Left ventricle myocardium inferior (tissue), 1 donor: ENCODE measurements at regions not wholly inside any gene's neighbourhood (a gene's known extent, or its start where the extent isn't known, plus 50 kb on each side); places are given as distances from the start of the nearest gene placed in this dataset.

Source experiments
- DNase-seq: peaks from one replicate; pipeline ENCODE4 v3.0.0-alpha.2; 2020
- H3K27ac ChIP-seq: fragments of 200-600 bp; replicated peaks from 2 replicates; pipeline ENCODE4 v1.8.0; 2021
- H3K27me3 ChIP-seq: fragments of 200-600 bp; 2 replicates; pipeline ENCODE4 v1.8.0; 2021; ENCODE audit warnings: low read depth
- H3K36me3 ChIP-seq: fragments of 200-600 bp; 2 replicates; pipeline ENCODE4 v1.8.0; 2021
- H3K4me1 ChIP-seq: fragments of 200-600 bp; 2 replicates; pipeline ENCODE4 v1.8.0; 2021
- H3K4me3 ChIP-seq: fragments of 200-600 bp; 2 replicates; pipeline ENCODE4 v1.8.0; 2021; ENCODE audit warnings: mild to moderate bottlenecking, moderate library complexity
- H3K9me3 ChIP-seq: fragments of 200-600 bp; replicated peaks from 2 replicates; pipeline ENCODE4 v1.8.0; 2021
- intact Hi-C: fragments of 100-400 bp; cut with micrococcal nuclease; formaldehyde crosslinking; loops from one replicate; pipeline ENCODE4 v1.11.0; 2022
- TF ChIP-seq, protein P1 (sequence below): fragments of 200-600 bp; IDR thresholded peaks from 2 replicates; pipeline ENCODE4 v1.8.0; 2021; ENCODE audit warnings: antibody characterized with exemption, mild to moderate bottlenecking, borderline replicate concordance
- donor health status: DM: no; HTN: yes; CAD: no; lungs with severe emphysema.

DNA sequence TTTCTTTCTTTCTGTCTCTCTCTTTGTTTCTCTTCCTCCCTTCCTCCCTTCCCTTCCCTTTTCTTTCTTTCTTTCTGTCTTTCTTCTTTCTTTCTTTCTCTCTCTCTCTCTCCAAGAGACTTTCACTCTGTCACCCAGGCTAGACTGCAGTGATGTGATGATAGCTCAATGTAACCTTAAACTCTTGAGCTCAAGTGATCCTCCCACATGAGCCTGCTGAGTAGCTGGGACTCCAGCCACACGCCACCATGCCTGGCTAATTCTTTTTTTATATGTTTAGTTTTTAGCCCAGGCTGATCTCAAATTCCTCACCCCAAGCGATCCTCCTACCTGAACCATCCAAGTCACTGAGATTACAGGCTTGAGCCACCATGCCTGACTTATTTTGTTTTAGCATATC, 64.3 kb upstream of the EMCN start:
- Histone ChIP-seq H3K36me3 (no peaks in the 10 kb centered on the region), H3K9me3 (no peaks in the 10 kb centered on the region), H3K27ac (no peak overlapping the region), H3K4me3 (no peak overlapping the region), H3K4me1 (no peaks in the 10 kb centered on the region), H3K27me3 (no peaks in the 10 kb centered on the region)
- DNase-seq, result no peak
- intact Hi-C loops, result no loop called here
- TF ChIP-seq, protein P1, sequence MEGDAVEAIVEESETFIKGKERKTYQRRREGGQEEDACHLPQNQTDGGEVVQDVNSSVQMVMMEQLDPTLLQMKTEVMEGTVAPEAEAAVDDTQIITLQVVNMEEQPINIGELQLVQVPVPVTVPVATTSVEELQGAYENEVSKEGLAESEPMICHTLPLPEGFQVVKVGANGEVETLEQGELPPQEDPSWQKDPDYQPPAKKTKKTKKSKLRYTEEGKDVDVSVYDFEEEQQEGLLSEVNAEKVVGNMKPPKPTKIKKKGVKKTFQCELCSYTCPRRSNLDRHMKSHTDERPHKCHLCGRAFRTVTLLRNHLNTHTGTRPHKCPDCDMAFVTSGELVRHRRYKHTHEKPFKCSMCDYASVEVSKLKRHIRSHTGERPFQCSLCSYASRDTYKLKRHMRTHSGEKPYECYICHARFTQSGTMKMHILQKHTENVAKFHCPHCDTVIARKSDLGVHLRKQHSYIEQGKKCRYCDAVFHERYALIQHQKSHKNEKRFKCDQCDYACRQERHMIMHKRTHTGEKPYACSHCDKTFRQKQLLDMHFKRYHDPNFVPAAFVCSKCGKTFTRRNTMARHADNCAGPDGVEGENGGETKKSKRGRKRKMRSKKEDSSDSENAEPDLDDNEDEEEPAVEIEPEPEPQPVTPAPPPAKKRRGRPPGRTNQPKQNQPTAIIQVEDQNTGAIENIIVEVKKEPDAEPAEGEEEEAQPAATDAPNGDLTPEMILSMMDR, result no peak

DNA sequence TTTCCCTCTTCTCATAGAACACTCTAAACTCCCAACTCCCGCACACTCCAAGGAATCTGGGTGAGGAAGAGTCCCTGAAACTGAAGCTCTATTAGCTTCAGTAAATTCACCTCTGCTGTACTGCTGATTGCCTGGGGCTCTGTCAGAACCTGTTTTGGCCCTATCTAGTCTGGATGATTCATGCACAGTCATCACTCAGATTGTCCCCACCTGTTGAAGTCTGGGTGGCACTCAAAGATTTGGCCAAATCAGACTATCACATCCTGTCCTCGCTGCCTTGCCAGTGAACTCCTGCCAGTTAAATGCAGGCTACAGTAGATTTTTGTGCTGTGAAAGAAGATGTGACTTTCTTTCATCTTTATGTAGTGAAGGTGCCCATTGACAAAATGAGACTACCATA, 63.5 kb upstream of the EMCN start:
- no peaks in the 10 kb centered on the region for H3K27me3 ChIP-seq
- no peak for DNase-seq
- TF ChIP-seq, protein P1, result no peak
- H3K4me1 ChIP-seq, result no peaks in the 10 kb centered on the region
- H3K36me3 ChIP-seq, result no peaks in the 10 kb centered on the region
- no peak overlapping the region for H3K27ac ChIP-seq
- H3K9me3 ChIP-seq, result no peaks in the 10 kb centered on the region
- intact Hi-C loops, result no loop called here
- H3K4me3 ChIP-seq, result no peak overlapping the region

GRCh38 chr4:100576570-100576969, 58.7 kb upstream of the EMCN start:
- DNase-seq, result no peak
- Histone ChIP-seq H3K4me1 (no peaks in the 10 kb centered on the region), H3K9me3 (no peaks in the 10 kb centered on the region), H3K27ac (no peak overlapping the region), H3K4me3 (no peak overlapping the region), H3K36me3 (no peaks in the 10 kb centered on the region), H3K27me3 (no peaks in the 10 kb centered on the region)
- intact Hi-C loops, result no loop called here
- TF ChIP-seq, protein P1, result no peak

DNA sequence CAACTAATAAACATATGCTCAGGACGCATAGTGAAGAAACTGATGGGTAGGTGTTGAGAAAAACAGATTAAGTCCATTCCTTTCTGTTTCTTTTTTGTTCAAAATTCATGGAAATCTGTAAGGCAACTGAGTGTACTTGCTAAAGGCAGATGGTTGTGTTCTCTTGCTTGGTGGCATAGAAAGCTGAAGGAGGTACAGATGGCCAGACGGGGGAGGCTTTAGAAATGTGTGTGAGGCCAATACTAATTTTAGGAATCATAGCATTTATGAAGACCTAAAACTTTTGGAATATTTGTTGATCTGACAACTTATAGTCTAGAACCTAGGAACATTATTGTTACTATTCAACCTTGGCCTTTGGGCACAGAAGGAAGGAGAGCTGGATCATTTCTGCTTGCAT, 56.8 kb upstream of the EMCN start:
- no peak for DNase-seq
- no peaks in the 10 kb centered on the region for H3K4me1 ChIP-seq
- no peak overlapping the region for H3K4me3 ChIP-seq
- no peaks in the 10 kb centered on the region for H3K36me3 ChIP-seq
- TF ChIP-seq, protein P1, result no peak
- no peak overlapping the region for H3K27ac ChIP-seq
- H3K27me3 ChIP-seq, result no peaks in the 10 kb centered on the region
- intact Hi-C loops, result no loop called here
- H3K9me3 ChIP-seq, result no peaks in the 10 kb centered on the region

DNA sequence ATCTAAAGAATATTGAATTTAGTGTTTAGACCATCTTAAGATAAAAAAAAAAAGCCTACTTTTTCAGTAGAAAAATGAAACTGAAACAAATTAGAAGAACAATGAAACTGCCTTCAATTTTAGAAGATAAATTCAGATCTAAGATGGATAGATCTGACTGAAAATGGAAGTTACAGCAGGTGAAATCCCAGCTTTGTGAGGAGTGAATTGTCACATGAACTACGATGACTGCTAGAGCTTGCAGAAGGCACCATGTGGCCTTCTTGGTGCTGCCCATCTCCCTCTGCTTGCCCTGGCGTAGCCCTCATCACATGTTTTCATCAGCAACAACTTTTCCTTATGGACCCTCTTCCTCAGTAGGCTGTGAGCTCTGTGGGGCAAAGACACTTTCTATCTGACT, 51.4 kb upstream of the EMCN start:
- peak overlapping the region; percentile 5 for H3K4me3 ChIP-seq
- H3K9me3 ChIP-seq, result no peaks in the 10 kb centered on the region
- no peak for DNase-seq
- TF ChIP-seq, protein P1, result no peak
- no peaks in the 10 kb centered on the region for H3K36me3 ChIP-seq
- H3K27me3 ChIP-seq, result no peaks in the 10 kb centered on the region
- intact Hi-C loops, result no loop called here
- no peaks in the 10 kb centered on the region for H3K4me1 ChIP-seq
- H3K27ac ChIP-seq, result no peak overlapping the region
